ENCODE measurements at regions not wholly inside any gene's neighbourhood (a gene's known extent, or its start where the extent isn't known, plus 50 kb on each side); places are given as distances from the start of the nearest gene placed in this dataset.
"Not testable (repeated sequence)": the region's sequence is repeated elsewhere in the genome, so short reads cannot be mapped to it uniquely, and the experiment has no call there.

DNA sequence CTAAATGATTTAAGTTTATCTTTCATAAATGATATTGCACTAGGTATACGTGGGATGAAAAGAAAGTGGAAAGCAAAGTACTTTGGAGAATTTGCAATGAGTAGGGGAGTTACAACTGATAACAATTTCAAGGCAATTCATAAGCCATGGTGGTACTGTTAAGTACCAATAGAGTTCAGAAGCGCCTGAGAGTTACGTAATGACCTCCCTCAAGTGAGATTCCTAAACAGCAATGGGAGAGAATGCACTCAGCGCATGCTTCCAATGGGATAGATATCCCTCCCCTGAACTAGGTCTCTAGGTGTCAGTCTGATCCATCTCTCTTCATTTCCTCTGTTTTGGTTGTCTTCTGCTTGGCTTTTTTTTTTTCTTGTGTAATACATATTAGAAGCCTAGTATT is 249.3 kb downstream of the NNT start:
- ATAC-seq (no peak), DNase-seq (no peak)
- intact Hi-C loops (cut with DNase I), result no loop called here

DNA sequence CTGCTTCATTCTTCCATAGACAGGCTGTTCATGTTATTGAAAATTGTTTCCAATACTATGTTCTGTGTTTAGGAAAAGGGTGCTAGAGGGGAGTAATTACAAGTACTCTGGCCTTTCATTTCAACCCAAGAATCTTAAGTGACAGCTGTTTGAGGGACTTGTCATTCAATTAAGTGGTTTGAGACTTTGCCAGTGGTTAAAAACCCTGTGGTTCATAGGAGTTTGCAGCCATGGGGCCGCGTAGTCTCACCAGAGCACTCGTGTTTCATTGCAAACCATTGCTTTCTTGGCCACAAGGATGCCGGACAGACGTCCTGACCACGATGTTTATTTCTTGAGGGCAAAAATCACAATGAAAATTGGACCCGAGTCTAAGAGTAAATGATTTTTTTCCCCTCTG is 248.8 kb downstream of the NNT start:
- no peak for DNase-seq
- ATAC-seq, result no peak
- intact Hi-C loops (cut with DNase I), result no loop called here

DNA sequence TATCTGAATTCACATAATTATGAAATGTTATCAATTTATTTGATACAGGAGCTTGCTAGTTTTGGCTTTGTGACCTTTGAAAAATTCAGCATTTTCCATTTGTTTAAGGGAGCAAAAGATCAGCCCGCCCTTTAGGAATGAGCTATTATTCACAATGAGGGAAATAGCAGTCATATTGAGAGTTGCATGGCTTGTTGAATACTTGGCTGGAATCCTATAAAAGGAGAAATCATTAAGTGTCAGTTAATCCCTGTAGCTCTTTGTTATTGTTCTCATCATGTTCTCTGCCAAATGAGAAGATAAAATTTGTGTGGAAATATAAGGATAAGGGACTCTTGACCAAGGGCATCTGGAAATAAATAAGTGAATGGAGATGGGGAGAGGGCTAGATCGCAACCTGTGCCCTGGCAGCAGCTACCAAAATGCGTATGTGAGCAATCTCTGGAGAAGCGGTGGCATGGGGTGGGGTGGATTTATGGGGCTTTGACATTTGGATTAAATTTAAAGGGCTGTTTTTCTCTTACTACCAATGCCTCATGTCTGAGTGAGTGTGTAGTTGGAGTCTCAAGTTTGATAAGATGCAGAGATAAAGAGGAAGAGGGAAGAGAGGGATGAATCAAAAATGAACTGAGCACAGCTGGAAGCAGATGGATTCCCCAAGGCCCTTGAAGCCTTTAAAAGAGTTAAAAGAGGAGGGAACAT is 237.6 kb downstream of the NNT start:
- intact Hi-C loops (cut with DNase I), result no loop called here
- DNase-seq (no peak), ATAC-seq (peak in 1 of 2 donors; percentile 57)

- ATAC-seq (peak in 1 of 2 donors; percentile 86), DNase-seq (no peak)
- intact Hi-C loops (cut with DNase I), result no loop called here
Observed at GRCh38 chr5:43839218-43839617, 236.2 kb downstream of the NNT start.

GRCh38 chr5:43837996-43838395 is 235.0 kb downstream of the NNT start:
- no peak for DNase-seq
- no peak for ATAC-seq
- intact Hi-C loops (cut with DNase I), result no loop called here

GRCh38 chr5:43837091-43837490 is 234.1 kb downstream of the NNT start:
- ATAC-seq (no peak), DNase-seq (no peak)
- intact Hi-C loops (cut with DNase I), result no loop called here

DNA sequence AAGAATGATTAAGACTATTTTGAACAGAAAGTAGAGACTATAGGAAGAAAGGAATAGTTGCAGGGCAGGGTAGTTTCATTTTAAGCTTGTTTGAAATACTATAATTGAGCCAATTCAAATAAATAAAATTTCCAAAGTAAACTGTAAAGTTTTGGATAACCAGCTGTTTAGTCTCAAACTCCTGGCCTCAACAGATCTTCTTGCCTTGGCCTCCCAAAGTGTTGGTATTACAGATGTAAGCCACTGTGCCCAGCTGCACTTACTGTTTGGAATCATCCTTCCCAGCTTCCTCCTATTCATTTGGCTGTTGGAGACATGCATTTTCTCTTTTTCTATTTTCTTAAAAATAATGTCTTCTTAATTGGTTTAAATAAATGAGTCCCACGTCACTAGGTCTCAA is 231.0 kb downstream of the NNT start:
- peak in 1 of 2 donors; percentile 22 for ATAC-seq
- no peak for DNase-seq
- intact Hi-C loops (cut with DNase I), result no loop called here

DNA sequence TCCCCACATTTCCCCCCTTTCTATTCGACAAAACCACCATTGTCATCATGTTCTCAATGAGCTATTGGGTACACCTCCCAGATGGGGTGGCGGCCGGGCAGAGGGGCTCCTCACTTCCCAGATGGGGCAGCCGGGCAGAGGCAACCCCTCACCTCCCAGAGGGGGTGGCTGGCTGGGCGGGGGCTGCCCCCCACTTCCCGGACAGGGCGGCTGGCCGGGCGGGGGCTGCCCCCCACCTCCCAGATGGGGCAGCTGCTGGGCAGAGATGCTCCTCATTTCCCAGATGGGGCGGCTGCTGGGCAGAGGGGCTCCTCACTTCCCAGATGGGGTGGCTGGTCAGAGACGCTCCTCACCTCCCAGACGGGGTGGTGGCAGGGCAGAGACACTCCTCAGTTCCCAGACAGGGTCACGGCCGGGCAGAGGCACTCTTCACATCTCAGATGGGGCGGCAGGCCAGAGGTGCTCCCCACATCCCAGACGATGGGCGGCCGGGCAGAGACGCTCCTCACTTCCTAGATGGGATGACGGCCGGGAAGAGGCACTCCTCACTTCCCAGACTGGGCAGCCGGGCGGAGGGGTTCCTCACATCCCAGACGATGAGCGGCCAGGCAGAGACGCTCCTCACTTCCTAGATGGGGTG is 221.5 kb downstream of the NNT start:
- DNase-seq; intact Hi-C loops (cut with DNase I); ATAC-seq: not testable (repeated sequence)

DNA sequence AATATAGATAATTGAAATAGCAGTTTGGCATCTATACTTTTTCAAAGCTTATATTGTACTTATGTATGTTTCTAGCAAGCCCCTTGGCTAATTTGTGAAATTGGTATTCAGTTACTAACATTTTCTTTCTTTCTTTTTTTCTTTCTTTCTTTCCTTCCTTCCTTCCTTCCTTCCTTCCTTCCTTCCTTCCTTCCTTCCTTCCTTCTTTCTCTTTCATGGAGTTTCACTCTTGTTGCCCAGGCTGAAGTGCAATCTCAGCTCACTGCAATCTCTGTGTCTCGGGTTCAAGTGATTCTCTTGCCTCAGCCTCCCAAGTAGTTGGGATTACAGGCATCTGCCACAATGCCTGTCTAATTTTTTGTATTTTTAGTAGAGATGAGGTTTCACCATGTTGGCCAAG is 215.4 kb downstream of the NNT start:
- ATAC-seq; intact Hi-C loops (cut with DNase I); DNase-seq: not testable (repeated sequence)

DNA sequence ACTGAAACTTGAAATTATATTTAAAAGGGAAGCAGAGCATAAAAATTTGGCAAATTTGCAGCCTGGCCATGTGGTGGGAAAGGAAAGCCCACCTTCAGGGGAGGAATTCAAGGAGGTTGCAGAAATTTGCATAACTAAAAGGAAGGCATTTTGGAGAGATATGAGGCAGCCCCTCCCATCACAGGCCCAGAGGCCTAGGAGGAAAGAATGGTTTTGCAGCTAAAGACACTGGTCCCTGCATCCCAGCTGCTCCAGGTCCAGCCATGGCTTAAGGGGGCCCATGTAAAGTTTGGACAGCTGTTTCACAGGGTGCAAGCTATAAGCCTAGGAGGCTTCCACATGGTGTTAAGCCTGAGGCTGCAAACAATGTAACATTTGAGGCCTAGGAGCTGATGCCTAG is 212.5 kb downstream of the NNT start:
- intact Hi-C loops (cut with DNase I), result no loop called here
- DNase-seq (no peak), ATAC-seq (no peak)

- intact Hi-C loops (cut with DNase I), result no loop called here
- DNase-seq (no peak), ATAC-seq (no peak)
Observed at GRCh38 chr5:43804723-43805122, 201.7 kb downstream of the NNT start.

DNA sequence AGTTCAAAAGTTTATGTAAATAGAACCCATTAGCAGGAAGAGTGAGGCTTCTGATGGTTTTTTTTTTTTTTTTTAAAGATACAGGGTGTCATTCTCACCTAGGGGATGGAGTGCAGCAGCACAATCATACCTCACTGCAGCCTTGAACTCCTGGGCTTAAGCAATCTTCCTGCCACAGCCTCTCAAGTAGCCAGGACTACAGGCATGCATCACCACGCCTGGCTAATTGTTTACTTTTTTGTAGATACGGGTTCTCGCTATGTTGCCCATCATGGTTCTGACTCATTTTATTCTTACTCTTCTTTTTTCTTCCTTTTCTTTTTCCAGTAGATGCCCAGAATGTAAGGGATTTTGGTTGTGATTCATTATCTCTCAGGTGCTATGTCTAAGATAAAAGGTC is 201.1 kb downstream of the NNT start:
- ATAC-seq, result no peak
- intact Hi-C loops (cut with DNase I), result no loop called here
- DNase-seq, result no peak

- no peak for DNase-seq
- intact Hi-C loops (cut with DNase I), result no loop called here
- no peak for ATAC-seq
Observed at GRCh38 chr5:43802651-43803050, 199.7 kb downstream of the NNT start.

DNA sequence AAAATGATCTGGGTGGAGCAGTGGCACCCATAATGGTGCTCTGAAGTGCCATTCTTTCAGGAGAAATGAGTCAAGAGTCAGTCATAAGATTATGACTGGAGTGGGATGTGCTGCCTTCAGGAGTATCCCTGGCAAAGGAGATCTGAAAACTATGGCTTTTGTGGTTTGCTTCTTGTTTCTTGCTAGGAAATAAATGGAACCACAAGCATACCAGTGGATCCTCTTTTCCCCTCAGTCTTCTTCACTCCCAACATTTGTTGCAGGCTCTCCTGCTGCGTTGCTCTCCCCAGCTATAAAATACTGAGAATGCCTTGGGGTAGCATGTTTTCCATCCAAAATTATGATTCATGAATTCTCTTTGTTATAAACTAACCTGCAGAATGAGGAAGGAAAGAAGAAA is 199.1 kb downstream of the NNT start:
- intact Hi-C loops (cut with DNase I), result no loop called here
- no peak for DNase-seq
- ATAC-seq, result no peak

DNA sequence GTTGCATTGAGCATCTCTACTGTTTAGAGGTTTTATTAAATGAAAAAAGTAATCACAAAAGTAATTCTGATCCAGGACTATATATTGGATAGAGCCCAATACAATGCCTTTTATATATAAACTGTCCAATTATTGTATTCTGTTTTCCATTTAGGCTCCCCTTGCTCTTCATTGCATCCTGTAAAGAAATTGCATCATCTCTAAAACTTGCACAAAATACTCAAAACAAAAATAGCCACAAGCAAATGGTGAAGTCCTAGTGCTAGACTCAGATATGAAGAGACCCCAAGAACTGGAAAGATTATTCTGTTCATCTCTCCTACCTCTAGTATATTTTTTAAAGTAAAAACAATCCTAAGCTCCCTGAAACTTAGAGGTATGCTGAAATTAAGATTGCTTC is 195.8 kb downstream of the NNT start:
- intact Hi-C loops (cut with DNase I), result no loop called here
- ATAC-seq (no peak), DNase-seq (no peak)

GRCh38 chr5:43791880-43792279 is 188.9 kb downstream of the NNT start:
- DNase-seq; ATAC-seq; intact Hi-C loops (cut with DNase I): not testable (repeated sequence)

DNA sequence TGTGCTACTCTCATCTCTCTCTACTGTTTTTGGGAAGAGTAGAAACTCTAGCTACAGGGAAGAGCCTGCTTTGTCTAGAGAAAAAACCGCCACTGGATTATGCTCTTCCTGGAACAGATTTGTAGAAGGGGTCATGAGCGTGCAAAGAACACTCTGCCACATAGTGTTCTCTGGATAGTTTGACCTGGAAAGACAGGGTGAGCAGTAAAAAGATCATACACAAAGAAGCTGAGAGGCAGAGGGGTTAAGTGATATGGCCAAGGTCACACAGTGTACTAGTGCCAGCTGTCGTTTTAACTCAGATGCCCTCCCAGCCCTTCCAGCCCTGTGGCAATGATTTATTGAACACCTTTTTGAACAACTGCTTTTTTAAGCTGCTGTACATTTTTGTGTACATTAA is 182.2 kb downstream of the NNT start:
- no peak for ATAC-seq
- DNase-seq, result no peak
- intact Hi-C loops (cut with DNase I), result no loop called here

- no peak for DNase-seq
- intact Hi-C loops (cut with DNase I), result no loop called here
- no peak for ATAC-seq
Observed at GRCh38 chr5:43780586-43780985, 177.6 kb downstream of the NNT start.

- DNase-seq, result no peak
- ATAC-seq, result no peak
- intact Hi-C loops (cut with DNase I), result no loop called here
Observed at GRCh38 chr5:43774881-43775399, 172.0 kb downstream of the NNT start.

GRCh38 chr5:43773478-43773844 is 170.5 kb downstream of the NNT start:
- DNase-seq (no peak), ATAC-seq (peak in 1 of 2 donors; percentile 58)
- intact Hi-C loops (cut with DNase I), result no loop called here

Data from left cardiac atrium (tissue), 4 donors.